NCI-H2029 (cell line): ENCODE measurements at regions not wholly inside any gene's neighbourhood (a gene's known extent, or its start where the extent isn't known, plus 50 kb on each side); places are given as distances from the start of the nearest gene placed in this dataset.

Experiments used
- DNase-seq: peaks from one replicate; lab custom pipeline; 2025; lab: John Stamatoyannopoulos, UW

DNA sequence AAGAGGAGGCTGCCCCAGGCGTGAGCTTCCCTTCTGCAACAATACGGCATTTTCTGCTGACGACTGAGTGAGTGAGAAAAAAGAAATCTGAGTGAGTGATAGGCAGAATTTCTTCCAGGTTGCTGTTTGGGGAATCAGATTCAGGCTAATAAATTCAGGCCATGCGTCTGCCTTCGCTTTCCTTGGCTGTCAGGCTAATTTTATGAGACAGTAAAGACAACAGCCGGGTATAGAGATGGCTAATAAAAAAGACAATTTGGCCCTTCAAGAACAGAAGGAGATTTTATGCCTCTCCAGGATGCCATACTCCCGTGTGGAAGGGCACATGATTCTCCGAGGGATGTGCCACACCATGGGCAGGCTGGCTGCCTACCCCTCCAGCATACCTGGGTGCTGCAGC, 145.9 kb upstream of the UBL3 start:
- DNase-seq, result no peak

DNA sequence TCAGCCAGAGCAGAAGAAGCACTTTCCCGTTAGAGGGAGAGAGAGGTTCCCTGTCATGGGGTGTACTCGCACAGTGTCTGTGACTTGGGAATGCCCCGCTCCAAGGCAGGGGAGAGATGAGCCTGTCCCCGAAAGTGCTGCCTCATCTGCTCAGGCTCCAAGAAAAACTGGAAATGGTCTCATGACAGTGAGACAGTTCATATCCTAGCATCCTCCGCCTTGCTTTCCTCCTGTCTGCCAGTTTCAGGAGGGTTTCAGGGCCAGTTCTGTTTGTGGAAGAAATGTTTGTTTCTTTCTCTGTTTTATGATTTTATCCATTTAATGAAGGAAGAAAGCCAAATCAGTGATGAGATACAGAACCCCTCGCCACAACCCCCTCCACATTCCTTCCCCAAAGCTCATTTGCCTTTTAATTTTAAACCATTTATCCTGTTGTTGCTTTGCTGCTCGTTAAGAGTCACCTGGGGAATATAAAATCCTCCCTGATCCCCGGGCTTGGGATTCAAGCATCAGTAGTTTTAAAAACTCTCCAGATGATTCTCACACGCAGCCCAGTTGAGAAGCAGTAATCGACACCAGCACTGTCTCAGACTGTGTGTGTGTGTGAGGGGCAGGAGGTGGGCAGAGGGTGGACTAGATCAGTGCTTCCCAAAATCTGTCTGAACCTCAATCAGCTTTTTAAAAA, 144.6 kb upstream of the UBL3 start:
- no peak for DNase-seq

DNA sequence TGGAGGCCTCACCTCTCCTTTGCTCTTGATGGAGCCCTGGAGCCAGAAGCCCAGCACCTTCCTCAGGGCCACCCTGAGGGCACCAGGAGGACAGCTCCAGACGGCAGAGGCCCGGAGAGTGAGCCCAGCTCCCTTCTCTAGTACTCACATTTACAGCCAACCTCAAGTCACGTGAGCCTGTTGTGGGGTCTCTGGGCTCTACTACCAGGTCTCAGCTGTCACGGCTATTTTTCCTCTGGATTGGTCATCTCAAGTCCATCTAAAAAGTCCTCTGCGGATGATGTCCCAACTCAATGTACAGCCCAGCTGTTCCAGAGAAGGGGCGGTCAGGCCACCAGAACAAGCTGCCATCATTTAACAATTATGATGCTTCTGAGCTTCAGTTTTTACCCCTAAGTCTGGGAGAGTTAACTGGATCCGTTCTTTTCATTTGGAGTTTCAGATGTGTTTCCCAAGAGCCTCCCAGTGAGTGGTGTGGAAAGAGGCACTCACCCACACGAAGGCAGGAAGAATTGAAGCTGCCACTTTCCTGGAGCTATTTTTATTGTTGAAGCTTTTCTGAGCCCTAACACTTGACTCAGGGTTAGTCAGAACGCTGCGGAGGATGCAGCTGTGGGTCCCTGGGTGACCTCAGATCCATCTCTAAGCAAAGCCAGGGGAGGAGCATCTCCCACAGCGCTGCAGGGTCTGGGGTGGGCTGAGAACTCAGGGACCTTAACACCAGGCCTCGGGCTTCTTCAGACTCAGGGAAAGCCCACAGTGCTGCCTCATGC, 143.5 kb upstream of the UBL3 start:
- DNase-seq, result no peak

DNA sequence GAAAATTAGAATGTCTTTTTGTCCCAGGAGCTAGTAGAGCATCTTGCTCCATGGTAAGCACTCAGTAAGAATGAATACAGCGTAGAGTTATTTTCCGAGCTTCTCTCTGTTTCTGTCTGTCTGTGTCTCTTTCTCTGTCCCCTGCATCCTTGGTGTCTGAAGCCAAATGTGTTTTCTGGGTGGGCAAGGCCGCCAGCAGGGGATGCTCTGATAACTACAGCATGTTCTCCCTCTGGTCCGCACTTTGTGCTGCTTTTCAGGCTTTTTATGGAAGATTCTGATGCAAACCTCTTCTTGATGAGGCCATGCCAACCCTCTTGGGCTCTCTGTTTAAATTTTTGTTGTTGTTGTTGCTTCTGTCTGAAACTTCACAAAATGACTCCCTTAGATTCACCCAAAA, 142.8 kb upstream of the UBL3 start:
- DNase-seq, result no peak

DNA sequence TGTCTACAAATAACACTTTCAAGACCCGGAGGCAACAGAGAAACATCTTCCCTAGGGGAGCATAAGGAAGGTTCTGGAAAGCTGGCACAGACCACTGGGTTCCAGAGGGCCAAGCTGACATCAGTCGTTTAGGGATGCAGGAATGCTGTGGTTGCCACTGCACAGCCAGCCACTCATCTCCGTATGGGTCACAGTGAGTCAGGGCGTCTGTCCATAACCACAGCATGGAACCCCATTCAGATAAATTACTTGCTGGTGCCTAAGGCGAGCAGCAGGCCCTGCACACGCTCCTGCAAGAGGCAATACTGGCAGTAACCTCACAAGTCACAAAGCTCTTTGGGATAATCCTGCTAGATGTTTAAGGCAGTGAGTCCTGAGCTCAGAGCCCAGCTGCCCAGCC, 140.9 kb upstream of the UBL3 start:
- DNase-seq, result no peak

DNA sequence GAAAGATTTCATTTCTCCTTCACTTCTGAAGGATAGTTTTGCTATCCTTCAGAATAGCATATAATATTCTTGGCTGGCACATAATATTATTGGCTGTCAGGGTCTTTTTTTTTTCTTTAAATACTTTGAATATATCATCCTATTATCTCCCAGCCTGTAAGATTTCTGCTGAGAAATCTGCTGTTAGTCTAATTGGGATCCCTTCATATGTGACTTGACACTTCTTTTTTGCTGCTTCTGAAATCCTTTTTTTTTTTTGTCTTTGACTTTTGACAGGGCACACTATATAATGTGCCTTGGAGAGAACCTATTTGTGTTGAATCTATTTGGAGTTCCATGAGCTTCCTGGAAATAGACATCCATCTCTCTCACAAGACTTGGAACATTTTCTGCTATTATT, 136.9 kb upstream of the UBL3 start:
- no peak for DNase-seq

DNA sequence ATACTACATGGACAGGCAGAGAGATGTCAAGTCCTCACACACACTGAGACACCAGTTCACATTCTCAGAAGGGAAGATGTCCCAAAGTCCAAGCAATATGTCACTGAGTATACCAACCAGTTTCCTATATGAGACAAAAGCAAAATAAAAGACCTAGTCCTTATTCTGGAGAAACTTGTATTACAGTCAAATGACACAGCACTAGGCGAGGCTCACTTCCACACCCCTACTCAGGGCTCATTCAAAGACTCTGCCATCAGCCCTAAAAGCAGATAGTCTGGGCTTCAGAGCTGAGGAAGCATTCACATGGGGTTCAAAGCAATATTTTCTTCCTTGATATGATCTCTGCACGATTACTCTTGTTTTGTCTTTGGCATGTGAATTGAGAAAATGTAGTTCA, 129.9 kb upstream of the UBL3 start:
- DNase-seq, result no peak

DNA sequence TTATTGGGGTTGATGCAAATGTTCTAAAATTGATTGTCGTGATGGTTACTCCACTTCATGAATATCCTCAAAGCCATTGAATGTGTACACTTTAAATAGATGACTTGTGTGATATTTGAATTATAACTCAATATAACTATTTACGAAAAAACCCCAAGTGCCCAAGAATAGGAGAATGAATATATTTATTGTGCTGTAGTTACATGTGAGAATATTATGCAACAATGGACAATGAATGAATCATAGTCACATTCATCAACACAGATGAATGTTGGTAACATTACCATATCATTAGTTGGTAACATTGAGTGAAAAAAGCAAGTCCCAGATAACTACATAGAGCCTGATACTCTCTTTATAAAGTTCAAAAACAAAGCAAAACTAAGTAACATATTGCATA, 127.8 kb upstream of the UBL3 start:
- DNase-seq, result no peak

DNA sequence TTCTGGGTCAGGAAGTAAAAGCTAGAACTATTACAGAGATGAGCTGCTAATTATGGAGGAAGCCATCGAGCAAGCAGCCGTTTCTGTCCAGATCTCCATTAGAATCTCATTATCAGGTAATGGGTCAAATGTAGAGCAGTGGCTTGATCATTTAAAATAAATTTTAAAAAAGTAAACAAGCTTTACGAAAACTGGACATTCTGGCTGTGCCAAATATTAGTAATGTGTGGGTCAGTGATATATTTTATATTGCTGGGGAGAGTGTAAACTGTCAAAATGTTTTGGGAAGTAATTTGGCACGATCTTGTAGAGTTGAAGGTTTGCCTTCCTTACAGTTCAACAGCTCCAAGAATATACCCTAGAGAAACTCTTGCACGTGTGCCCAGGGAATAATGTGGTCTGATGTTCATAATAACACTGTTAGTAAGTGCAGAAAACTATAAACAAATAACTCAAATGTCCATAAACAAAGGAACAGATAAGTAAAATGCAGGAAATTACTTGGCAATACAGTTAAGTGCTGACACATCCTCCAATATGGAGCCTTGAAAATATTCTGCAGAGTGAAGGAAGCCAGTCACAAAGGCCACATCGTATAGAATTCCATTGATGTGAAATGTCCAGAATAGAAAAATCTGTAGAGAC, 127.2 kb upstream of the UBL3 start:
- DNase-seq, result no peak

DNA sequence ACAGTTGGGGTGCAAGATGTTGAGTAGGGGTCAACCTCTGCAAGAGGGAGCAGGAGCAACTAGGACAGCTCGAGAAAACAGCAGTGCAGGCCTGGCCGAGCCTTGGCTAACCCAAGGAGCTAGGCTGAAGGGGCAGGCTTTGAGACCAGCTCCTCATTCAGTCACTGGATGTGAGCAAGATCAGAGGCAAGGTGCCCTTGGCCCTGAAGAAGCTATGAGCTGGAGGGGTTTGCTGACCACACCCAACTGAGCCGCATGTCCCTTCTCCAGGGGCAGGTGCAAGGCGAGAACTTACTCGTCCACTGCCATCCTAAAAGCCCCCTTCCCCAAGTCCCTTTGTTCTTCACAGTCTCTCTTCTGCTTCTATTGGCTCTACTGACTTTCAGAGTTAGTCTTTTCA, 126.1 kb upstream of the UBL3 start:
- no peak for DNase-seq

DNA sequence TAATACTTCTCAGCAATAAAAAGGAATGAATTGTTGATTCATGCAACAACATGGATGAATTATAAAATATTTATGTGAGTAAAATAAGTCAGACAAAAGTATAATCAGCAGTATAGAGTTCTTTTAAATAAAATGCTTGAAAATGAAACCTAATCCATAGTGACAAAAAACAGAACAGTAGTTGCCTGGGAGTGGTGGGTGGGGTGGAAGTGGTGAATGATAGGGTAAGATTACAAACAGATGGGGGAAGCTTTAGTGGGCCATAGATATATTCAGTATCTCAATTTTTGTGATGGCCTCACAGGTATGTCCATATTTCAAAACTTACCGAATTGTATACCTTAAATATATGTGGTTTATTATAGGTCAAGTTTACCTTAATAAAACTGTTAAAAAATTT, 124.9 kb upstream of the UBL3 start:
- DNase-seq, result no peak

DNA sequence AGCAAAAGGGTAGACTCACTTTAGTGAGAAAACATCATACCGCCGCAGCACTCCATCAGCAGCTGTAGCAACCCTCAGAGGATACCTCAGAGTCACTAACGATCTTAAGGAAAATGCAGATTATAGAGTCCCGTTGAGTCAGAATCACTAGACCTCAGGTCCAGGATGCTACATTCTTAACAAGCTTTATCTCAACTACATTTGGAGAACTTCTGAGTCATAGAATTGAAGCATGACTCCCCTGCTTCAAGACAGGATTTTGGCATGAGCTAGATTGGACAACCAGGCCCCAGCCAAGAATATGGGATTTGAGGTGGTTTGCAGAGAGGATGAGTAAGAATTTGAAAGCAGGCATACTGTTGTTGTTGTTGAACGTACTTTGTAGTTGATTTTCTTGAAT, 118.9 kb upstream of the UBL3 start:
- DNase-seq, result no peak

DNA sequence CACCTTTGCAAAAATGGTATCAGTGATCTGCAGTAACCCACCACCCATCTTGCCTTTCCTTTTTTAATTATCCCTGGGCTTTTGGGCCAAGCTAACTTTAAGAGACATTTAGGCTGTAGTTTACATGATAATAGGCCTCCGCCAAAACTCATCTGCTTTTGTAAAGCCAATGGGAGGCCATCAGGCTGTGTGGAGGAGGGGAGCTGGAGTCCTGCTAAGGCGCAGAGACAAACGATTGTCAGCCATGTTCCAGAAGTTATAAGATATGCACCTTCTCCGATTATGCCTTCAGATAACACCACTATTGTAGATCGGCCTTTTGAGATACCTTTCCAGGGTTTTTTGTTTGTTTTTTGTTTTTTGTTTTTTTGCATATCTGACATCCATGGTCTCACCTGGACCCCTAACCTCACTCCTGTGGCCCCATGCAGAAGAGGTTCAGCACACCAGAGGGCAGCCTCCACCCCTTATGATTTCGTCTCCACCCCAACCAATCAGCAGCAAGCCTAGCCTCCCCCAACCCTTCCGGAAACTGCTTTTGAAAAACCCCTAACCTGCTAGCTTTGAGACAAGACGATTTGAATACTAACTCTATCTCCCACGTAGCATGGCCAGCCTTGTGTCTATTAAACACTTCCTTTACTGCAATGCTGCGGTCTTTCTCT, 113.9 kb upstream of the UBL3 start:
- DNase-seq, result no peak

DNA sequence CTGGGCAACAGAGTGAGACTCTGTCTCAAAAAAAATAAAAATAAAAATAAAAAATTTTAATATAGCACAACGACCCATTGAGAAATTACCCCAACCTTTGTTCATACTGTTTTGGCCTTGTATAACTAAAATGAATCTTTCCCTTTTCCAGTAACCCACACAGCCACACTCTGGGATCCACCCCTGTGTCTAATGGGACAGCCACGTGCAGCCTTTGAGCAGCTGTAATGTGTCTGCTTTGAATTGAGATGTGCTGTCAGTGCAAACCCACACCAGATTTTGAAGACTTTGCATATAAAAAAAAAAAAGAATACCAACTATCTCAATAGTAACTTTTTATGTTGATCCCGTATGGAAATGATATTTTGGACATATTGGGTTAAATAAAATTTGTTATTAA, 112.7 kb upstream of the UBL3 start:
- no peak for DNase-seq

DNA sequence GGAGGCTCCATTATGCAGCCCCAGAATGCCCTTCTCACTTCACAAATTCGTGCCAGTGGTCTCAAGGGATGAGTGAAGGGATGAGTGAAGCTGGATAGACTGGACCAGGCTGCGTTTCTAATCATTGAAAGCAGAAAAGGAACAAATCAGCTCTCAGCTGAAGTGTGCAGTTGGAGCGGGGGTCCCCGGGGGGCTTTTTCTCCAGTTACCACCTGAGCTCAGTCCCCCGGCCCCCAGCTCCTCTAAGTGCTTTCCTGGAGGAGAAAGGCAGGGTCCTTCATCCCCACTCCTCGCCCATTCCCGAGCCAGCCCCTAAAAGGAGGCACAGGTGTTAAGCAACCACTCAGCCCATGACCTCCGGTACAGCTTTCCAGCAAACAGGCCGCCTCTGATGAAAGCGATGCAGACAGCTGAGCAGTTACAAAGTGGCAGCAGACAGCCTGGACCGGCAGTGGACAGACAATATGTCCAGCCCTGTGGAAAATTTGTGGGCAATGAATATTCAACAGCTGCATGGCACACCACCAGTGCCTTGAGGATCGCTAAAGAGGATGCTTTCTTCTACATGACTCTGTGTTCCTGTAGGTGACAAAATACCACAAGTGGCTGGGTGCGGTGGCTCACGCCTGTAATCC, 110.7 kb upstream of the UBL3 start:
- DNase-seq, result no peak

DNA sequence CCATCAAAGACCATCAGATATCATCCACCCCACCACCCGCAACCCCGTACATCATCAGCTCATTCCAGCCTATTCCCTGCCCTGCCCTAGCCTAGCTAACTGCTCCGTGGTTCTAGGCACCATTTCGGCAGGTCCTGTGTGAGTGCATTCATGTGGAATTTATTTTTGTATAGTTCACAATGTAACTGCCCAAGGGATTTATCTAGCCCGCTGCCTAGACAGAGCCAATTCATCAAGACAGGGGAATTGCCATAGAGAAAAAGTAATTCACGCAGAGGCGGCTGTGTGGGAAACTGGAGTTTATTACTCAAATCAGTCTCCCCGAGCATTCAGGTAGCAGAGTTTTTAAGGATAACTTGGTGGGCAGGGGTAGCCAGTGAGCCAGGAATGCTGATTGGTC, 109.2 kb upstream of the UBL3 start:
- DNase-seq, result no peak

DNA sequence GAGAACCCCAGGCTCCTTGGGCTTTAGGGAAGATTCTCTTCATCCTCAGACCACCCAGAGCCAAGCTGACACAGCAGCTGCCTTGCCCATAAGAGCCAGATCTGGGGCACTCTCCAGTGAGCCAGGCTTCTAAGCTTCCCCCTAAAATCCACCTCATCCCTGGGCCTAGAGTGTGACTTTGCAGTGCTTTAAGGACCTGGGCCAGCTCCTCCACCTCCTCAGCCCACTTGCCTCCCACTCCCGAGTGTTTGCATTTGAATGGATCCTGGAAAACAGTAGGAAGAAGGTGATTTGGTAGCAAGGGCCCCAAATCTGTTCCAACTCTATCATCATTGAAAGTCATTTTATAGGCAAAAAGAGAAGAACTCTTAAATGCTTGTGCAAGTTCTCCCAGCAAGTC, 108.7 kb upstream of the UBL3 start:
- DNase-seq, result no peak

DNA sequence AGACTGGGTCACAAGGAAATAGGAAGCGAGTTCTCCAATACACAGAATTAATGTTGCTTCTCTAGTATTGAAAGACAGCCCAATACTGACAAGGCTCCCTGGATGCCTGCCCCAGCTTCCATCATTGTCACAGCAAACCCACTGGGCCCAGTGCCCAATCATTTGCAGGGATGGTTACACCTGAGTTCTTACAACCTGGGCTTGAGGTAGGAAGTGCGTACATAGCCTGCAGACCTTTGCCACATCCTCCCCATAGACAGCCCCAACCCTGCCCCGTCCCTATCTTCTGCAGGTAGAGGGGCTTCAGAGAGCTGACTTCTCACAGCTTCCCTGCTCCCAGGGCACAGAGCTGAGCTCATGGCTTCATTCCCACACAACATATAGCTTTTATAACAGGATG, 108.1 kb upstream of the UBL3 start:
- DNase-seq, result no peak

DNA sequence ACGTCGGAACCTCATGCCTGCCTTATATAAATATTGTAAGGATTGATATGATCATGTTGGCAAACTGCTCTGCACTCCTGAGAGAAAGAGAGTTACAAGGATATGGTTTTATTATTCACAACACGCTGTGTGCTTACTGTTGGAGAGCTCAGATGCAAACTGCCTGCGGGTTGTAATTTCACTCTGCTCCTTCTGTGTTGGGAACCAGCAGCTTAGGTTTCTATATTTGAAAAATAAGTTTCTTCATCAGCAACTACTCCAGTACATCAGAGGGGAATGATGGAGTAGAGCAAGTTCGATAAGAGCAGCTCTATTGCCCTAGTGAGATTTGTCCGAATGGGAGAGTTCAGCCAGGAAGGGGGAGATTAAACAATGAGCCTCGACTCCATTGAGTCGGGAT, 106.9 kb upstream of the UBL3 start:
- DNase-seq, result no peak

DNA sequence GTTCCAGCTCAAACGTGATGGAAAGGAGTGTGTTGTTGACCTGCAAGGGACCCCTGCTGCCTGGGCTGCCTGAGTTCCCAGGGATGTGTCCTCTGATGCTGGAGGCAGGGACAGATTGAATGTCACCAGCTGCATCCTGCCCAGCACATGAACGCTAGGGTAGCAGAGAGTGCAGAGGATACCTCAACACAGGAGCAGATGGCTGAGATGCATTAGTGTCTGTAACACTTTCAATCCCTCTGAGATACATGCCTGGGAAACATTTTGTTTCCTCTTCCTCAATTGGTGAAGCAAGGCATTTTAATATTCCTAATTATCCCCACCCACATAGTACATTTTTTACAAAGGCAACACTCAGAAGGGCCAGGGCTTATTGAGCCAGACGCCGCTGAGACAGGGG, 106.4 kb upstream of the UBL3 start:
- DNase-seq, result no peak

DNA sequence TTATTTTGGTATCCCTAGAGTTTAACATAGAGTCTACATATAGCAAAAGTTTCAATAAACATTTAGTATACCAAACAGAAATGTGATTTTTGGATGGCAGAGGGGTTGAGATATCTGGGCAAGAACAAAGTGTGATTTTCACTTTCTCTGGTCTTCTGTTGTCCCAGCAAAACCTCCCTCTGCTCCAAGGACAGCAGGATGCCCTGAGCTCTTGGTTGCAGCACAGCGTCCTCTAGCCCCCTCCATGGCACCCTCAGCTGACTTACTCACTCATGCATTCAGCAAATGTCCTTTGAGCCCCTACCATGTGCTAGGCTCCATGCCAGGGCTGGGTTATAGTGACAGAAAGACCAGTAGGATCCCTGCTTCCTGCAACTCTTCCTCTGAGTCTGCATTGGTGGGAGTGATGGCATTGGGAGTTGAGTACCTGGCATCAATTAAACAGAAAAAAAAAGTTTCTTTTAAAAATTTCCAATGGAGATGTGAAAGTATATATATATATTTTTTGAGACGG, 104.8 kb upstream of the UBL3 start:
- DNase-seq, result no peak
